ENCODE measurements at regions not wholly inside any gene's neighbourhood (a gene's known extent, or its start where the extent isn't known, plus 50 kb on each side); places are given as distances from the start of the nearest gene placed in this dataset.

GRCh38 chr7:113705439-113705838 lies 213.4 kb downstream of the PPP1R3A start:
- DNase-seq (ENCODE audit: unreplicated experiment), result peak; percentile 11
- CTCF ChIA-PET, result interaction anchor here (0.7 to 1.6 kb wide), 3 partner anchors 81 to 1969 kb away, joined by 3 to 6 read pairs (median 4); no protein-coding TSS in a partner anchor

DNA sequence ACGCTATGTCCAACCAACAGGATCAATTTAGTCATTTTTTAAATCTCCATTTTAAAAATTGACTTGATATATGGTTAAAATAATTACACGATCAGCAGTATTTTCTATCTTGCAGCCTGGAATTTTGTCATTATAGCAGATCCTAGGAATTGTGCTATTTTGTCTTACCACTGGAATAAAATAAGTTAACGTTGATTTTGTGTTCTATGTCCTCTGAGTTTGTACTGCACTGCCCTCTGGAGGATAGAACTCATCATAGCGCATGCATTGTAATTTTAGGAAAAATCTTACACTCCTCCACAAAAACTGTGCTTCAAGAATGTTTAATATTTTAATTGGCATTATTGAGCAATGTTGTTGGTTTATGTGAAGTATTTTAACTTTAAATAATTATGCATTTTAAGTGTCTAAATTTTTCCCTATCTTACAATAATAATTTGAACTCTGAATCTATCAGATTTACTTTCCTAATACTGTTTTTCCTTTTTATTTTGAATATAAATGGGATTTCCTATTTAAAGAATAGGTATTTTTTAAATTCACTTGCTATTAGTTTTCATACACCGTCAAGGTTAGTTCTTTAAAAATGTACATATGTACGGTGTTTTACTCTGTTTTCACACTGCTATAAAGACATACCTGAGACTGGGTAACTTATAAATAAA lies 220.1 kb downstream of the PPP1R3A start:
- no peaks in the 10 kb centered on the region for H3K27me3 Mint-ChIP-seq (ENCODE audit: insufficient read depth, unreplicated experiment)
- peak; percentile 49 for DNase-seq (ENCODE audit: unreplicated experiment)
- TF ChIP-seq, protein P1, sequence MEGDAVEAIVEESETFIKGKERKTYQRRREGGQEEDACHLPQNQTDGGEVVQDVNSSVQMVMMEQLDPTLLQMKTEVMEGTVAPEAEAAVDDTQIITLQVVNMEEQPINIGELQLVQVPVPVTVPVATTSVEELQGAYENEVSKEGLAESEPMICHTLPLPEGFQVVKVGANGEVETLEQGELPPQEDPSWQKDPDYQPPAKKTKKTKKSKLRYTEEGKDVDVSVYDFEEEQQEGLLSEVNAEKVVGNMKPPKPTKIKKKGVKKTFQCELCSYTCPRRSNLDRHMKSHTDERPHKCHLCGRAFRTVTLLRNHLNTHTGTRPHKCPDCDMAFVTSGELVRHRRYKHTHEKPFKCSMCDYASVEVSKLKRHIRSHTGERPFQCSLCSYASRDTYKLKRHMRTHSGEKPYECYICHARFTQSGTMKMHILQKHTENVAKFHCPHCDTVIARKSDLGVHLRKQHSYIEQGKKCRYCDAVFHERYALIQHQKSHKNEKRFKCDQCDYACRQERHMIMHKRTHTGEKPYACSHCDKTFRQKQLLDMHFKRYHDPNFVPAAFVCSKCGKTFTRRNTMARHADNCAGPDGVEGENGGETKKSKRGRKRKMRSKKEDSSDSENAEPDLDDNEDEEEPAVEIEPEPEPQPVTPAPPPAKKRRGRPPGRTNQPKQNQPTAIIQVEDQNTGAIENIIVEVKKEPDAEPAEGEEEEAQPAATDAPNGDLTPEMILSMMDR (IDR thresholded peaks at IDR 0.05; ENCODE audit: unreplicated experiment), result peak; percentile 75
- BruUV-seq (replicated peaks), result no TSS peak
- intact Hi-C loops (cut with micrococcal nuclease), result loop anchor here (1.0 to 5.0 kb wide), 5 partner anchors 276 to 684 kb away; no protein-coding TSS in a partner anchor
- ChIA-PET CTCF (interaction anchor here (0.8 to 2.6 kb wide), 7 partner anchors 10 to 685 kb away, joined by 3 to 19 read pairs (median 5); no protein-coding TSS in a partner anchor), POLR2A (no interaction called here)
- H3K4me1 Mint-ChIP-seq (ENCODE audit: insufficient read depth, unreplicated experiment), result no peaks in the 10 kb centered on the region
- no peaks in the 10 kb centered on the region for H3K9me3 Mint-ChIP-seq (ENCODE audit: unreplicated experiment)
- H3K36me3 Mint-ChIP-seq (ENCODE audit: insufficient read depth, unreplicated experiment), result no peaks in the 10 kb centered on the region
- H3K27ac Mint-ChIP-seq (ENCODE audit: low read depth, unreplicated experiment), result no peak overlapping the region
- H3K4me3 Mint-ChIP-seq (ENCODE audit: unreplicated experiment), result no peak overlapping the region

More at GRCh38 chr7:113705439-113705838, 213.4 kb downstream of the PPP1R3A start:
- Mint-ChIP-seq H3K36me3 (ENCODE audit: insufficient read depth, unreplicated experiment) (no peaks in the 10 kb centered on the region), H3K4me1 (ENCODE audit: insufficient read depth, unreplicated experiment) (peaks cover 4% of the 10 kb centered on the region), H3K4me3 (ENCODE audit: unreplicated experiment) (no peak overlapping the region), H3K27ac (ENCODE audit: low read depth, unreplicated experiment) (no peak overlapping the region), H3K27me3 (ENCODE audit: insufficient read depth, unreplicated experiment) (no peaks in the 10 kb centered on the region), H3K9me3 (ENCODE audit: unreplicated experiment) (no peaks in the 10 kb centered on the region)
- intact Hi-C loops (cut with micrococcal nuclease), result no loop called here
- POLR2A ChIA-PET, result no interaction called here
- TF ChIP-seq, protein P1 (IDR thresholded peaks at IDR 0.05; ENCODE audit: unreplicated experiment), result no peak
- BruUV-seq (replicated peaks), result no TSS peak

DNA sequence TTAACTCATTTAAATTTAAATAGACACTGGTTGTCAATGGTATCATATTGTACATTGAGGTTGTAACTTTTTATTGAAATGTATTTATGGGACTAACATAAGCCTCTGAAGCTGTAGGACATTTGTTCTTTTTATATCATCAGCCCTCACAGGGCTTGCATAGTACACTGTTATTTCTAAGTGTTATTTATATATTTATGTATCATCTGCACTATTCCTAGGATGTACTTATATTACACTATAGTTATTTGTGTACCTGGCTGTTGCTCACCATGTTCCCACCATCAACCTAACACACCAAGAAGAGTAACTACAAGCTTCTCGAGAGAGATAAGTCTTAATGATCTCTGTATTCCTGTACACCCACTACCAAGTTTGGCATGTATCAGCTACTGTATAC lies 224.7 kb downstream of the PPP1R3A start:
- Mint-ChIP-seq H3K4me1 (ENCODE audit: insufficient read depth, unreplicated experiment) (no peaks in the 10 kb centered on the region), H3K9me3 (ENCODE audit: unreplicated experiment) (no peaks in the 10 kb centered on the region), H3K27me3 (ENCODE audit: insufficient read depth, unreplicated experiment) (no peaks in the 10 kb centered on the region), H3K36me3 (ENCODE audit: insufficient read depth, unreplicated experiment) (no peaks in the 10 kb centered on the region), H3K4me3 (ENCODE audit: unreplicated experiment) (no peak overlapping the region), H3K27ac (ENCODE audit: low read depth, unreplicated experiment) (no peak overlapping the region)
- POLR2A ChIA-PET, result no interaction called here
- CTCF ChIA-PET, result interaction anchor here (0.6 to 1.3 kb wide), 5 partner anchors 16 to 535 kb away, joined by 3 to 7 read pairs (median 4); no protein-coding TSS in a partner anchor
- intact Hi-C loops (cut with micrococcal nuclease), result no loop called here
- no TSS peak for BruUV-seq (replicated peaks)
- TF ChIP-seq, protein P1 (IDR thresholded peaks at IDR 0.05; ENCODE audit: unreplicated experiment), result no peak
- DNase-seq (ENCODE audit: unreplicated experiment), result no peak

GRCh38 chr7:113684165-113684564 lies 234.6 kb downstream of the PPP1R3A start:
- TF ChIP-seq, protein P1 (IDR thresholded peaks at IDR 0.05; ENCODE audit: unreplicated experiment), result no peak
- Mint-ChIP-seq H3K4me1 (ENCODE audit: insufficient read depth, unreplicated experiment) (peaks cover 6% of the 10 kb centered on the region), H3K27me3 (ENCODE audit: insufficient read depth, unreplicated experiment) (no peaks in the 10 kb centered on the region), H3K4me3 (ENCODE audit: unreplicated experiment) (no peak overlapping the region), H3K27ac (ENCODE audit: low read depth, unreplicated experiment) (no peak overlapping the region), H3K9me3 (ENCODE audit: unreplicated experiment) (peaks cover 16% of the 10 kb centered on the region), H3K36me3 (ENCODE audit: insufficient read depth, unreplicated experiment) (no peaks in the 10 kb centered on the region)
- intact Hi-C loops (cut with micrococcal nuclease), result no loop called here
- POLR2A ChIA-PET, result no interaction called here
- no TSS peak for BruUV-seq (replicated peaks)
- no peak for DNase-seq (ENCODE audit: unreplicated experiment)
- CTCF ChIA-PET, result interaction anchor here (0.6 kb wide), 1 partner anchor 277 kb away, joined by 3 read pairs; no protein-coding TSS in a partner anchor
